ENCODE measurements at regions not wholly inside any gene's neighbourhood (a gene's known extent, or its start where the extent isn't known, plus 50 kb on each side); places are given as distances from the start of the nearest gene placed in this dataset.
A peak's percentile ranks its signal among the peaks of the same experiment; 100 is the strongest.
"Not testable (repeated sequence)": the region's sequence is repeated elsewhere in the genome, so short reads cannot be mapped to it uniquely, and the experiment has no call there.

GRCh38 chr10:15427843-15428414 lies 56.8 kb upstream of the FAM171A1 start:
- Histone ChIP-seq H4K12ac (ENCODE audit: low read depth, low read length) (no peak overlapping the region), H3K79me1 (ENCODE audit: low read length) (no peaks in the 10 kb centered on the region), H3K18ac (ENCODE audit: low read length) (no peak overlapping the region), H3K36me3 (ENCODE audit: control insufficient read depth in 1 of 2, insufficient read depth in 2 of 2, low read length in 2 of 2) (no peaks in the 10 kb centered on the region), H3K9me3 (ENCODE audit: insufficient read depth, low read depth, low read length) (no peaks in the 10 kb centered on the region), H3K27me3 (ENCODE audit: insufficient read depth, low read length) (no peaks in the 10 kb centered on the region), H3K4me3 (ENCODE audit: low read depth, low read length) (no peak overlapping the region), H4K8ac (ENCODE audit: low read depth, low read length) (no peak overlapping the region), H2AK5ac (ENCODE audit: low read length) (no peak overlapping the region), H3K4me2 (ENCODE audit: low read length) (no peak overlapping the region), H3K4ac (ENCODE audit: low read depth, low read length) (no peak overlapping the region), H3K79me2 (ENCODE audit: control insufficient read depth, insufficient read depth, low read length, poor library complexity) (no peaks in the 10 kb centered on the region), H2BK12ac (ENCODE audit: low read length) (no peak overlapping the region), H3K9ac (ENCODE audit: low read length) (no peak overlapping the region), H3K27ac (ENCODE audit: low read depth, low read length) (no peak overlapping the region), H3K14ac (ENCODE audit: low read length) (no peak overlapping the region), H2AFZ (ENCODE audit: insufficient read depth, low read length, poor library complexity) (no peak overlapping the region), H3K23ac (ENCODE audit: low read length) (no peak overlapping the region), H4K91ac (ENCODE audit: low read depth, low read length) (no peak overlapping the region), H3K4me1 (ENCODE audit: control insufficient read depth in 1 of 2, insufficient read depth in 2 of 2, low read length in 2 of 2) (no peaks in the 10 kb centered on the region), H2BK120ac (ENCODE audit: insufficient read depth, low read length, poor library complexity) (no peak overlapping the region), H2BK5ac (ENCODE audit: low read depth, low read length, poor library complexity) (no peak overlapping the region)
- DNase-seq: peak in 1 of 2 donors; percentile 58
- WGBS (ENCODE audit: extremely low coverage, insufficient coverage, insufficient read length): no CpG with 5 or more reads among the region's 5 CpGs

GRCh38 chr10:15426558-15426957 lies 55.5 kb upstream of the FAM171A1 start:
- Histone ChIP-seq H4K12ac (ENCODE audit: low read depth, low read length) (no peak overlapping the region), H2AFZ (ENCODE audit: insufficient read depth, low read length, poor library complexity) (no peak overlapping the region), H3K4me1 (ENCODE audit: control insufficient read depth in 1 of 2, insufficient read depth in 2 of 2, low read length in 2 of 2) (no peaks in the 10 kb centered on the region), H3K4ac (ENCODE audit: low read depth, low read length) (no peak overlapping the region), H3K4me3 (ENCODE audit: low read depth, low read length) (no peak overlapping the region), H3K79me1 (ENCODE audit: low read length) (no peaks in the 10 kb centered on the region), H2BK12ac (ENCODE audit: low read length) (no peak overlapping the region), H3K27me3 (ENCODE audit: insufficient read depth, low read length) (no peaks in the 10 kb centered on the region), H2BK120ac (ENCODE audit: insufficient read depth, low read length, poor library complexity) (no peak overlapping the region), H3K79me2 (ENCODE audit: control insufficient read depth, insufficient read depth, low read length, poor library complexity) (no peaks in the 10 kb centered on the region), H3K4me2 (ENCODE audit: low read length) (no peak overlapping the region), H3K36me3 (ENCODE audit: control insufficient read depth in 1 of 2, insufficient read depth in 2 of 2, low read length in 2 of 2) (no peaks in the 10 kb centered on the region), H3K9ac (ENCODE audit: low read length) (no peak overlapping the region), H3K23ac (ENCODE audit: low read length) (no peak overlapping the region), H2AK5ac (ENCODE audit: low read length) (no peak overlapping the region), H2BK5ac (ENCODE audit: low read depth, low read length, poor library complexity) (no peak overlapping the region), H3K27ac (ENCODE audit: low read depth, low read length) (no peak overlapping the region), H3K18ac (ENCODE audit: low read length) (no peak overlapping the region), H3K9me3 (ENCODE audit: insufficient read depth, low read depth, low read length) (no peaks in the 10 kb centered on the region), H4K8ac (ENCODE audit: low read depth, low read length) (no peak overlapping the region), H3K14ac (ENCODE audit: low read length) (no peak overlapping the region), H4K91ac (ENCODE audit: low read depth, low read length) (no peak overlapping the region)
- no peak for DNase-seq
- WGBS (ENCODE audit: extremely low coverage, insufficient coverage, insufficient read length): no CpG with 5 or more reads among the region's 15 CpGs

GRCh38 chr10:15426115-15426514 lies 55.0 kb upstream of the FAM171A1 start:
- Histone ChIP-seq H3K4me1 (ENCODE audit: control insufficient read depth in 1 of 2, insufficient read depth in 2 of 2, low read length in 2 of 2) (no peaks in the 10 kb centered on the region), H3K36me3 (ENCODE audit: control insufficient read depth in 1 of 2, insufficient read depth in 2 of 2, low read length in 2 of 2) (no peaks in the 10 kb centered on the region), H3K4ac (ENCODE audit: low read depth, low read length) (no peak overlapping the region), H3K18ac (ENCODE audit: low read length) (no peak overlapping the region), H3K27ac (ENCODE audit: low read depth, low read length) (no peak overlapping the region), H3K79me1 (ENCODE audit: low read length) (no peaks in the 10 kb centered on the region), H2BK5ac (ENCODE audit: low read depth, low read length, poor library complexity) (no peak overlapping the region), H3K14ac (ENCODE audit: low read length) (no peak overlapping the region), H4K12ac (ENCODE audit: low read depth, low read length) (no peak overlapping the region), H4K8ac (ENCODE audit: low read depth, low read length) (no peak overlapping the region), H3K9ac (ENCODE audit: low read length) (no peak overlapping the region), H2BK120ac (ENCODE audit: insufficient read depth, low read length, poor library complexity) (no peak overlapping the region), H3K79me2 (ENCODE audit: control insufficient read depth, insufficient read depth, low read length, poor library complexity) (no peaks in the 10 kb centered on the region), H3K9me3 (ENCODE audit: insufficient read depth, low read depth, low read length) (no peaks in the 10 kb centered on the region), H2AK5ac (ENCODE audit: low read length) (no peak overlapping the region), H3K27me3 (ENCODE audit: insufficient read depth, low read length) (no peaks in the 10 kb centered on the region), H2AFZ (ENCODE audit: insufficient read depth, low read length, poor library complexity) (no peak overlapping the region), H3K4me3 (ENCODE audit: low read depth, low read length) (no peak overlapping the region), H2BK12ac (ENCODE audit: low read length) (no peak overlapping the region), H3K23ac (ENCODE audit: low read length) (no peak overlapping the region), H4K91ac (ENCODE audit: low read depth, low read length) (no peak overlapping the region), H3K4me2 (ENCODE audit: low read length) (no peak overlapping the region)
- no CpG with 5 or more reads among the region's 29 CpGs for WGBS (ENCODE audit: extremely low coverage, insufficient coverage, insufficient read length)
- DNase-seq: no peak

GRCh38 chr10:15421875-15422274 lies 50.8 kb upstream of the FAM171A1 start:
- not testable (repeated sequence) for H3K27ac ChIP-seq (ENCODE audit: low read depth, low read length); H3K4me3 ChIP-seq (ENCODE audit: low read depth, low read length); H2BK5ac ChIP-seq (ENCODE audit: low read depth, low read length, poor library complexity); H3K23ac ChIP-seq (ENCODE audit: low read length); H3K36me3 ChIP-seq (ENCODE audit: control insufficient read depth in 1 of 2, insufficient read depth in 2 of 2, low read length in 2 of 2); H3K79me2 ChIP-seq (ENCODE audit: control insufficient read depth, insufficient read depth, low read length, poor library complexity); H4K8ac ChIP-seq (ENCODE audit: low read depth, low read length); H3K4me2 ChIP-seq (ENCODE audit: low read length); H2AFZ ChIP-seq (ENCODE audit: insufficient read depth, low read length, poor library complexity); H3K18ac ChIP-seq (ENCODE audit: low read length); DNase-seq; H3K14ac ChIP-seq (ENCODE audit: low read length); H3K79me1 ChIP-seq (ENCODE audit: low read length); H2AK5ac ChIP-seq (ENCODE audit: low read length); H3K4ac ChIP-seq (ENCODE audit: low read depth, low read length); H4K91ac ChIP-seq (ENCODE audit: low read depth, low read length); H3K27me3 ChIP-seq (ENCODE audit: insufficient read depth, low read length); H2BK12ac ChIP-seq (ENCODE audit: low read length); H3K4me1 ChIP-seq (ENCODE audit: control insufficient read depth in 1 of 2, insufficient read depth in 2 of 2, low read length in 2 of 2); H2BK120ac ChIP-seq (ENCODE audit: insufficient read depth, low read length, poor library complexity); H3K9me3 ChIP-seq (ENCODE audit: insufficient read depth, low read depth, low read length); H3K9ac ChIP-seq (ENCODE audit: low read length); H4K12ac ChIP-seq (ENCODE audit: low read depth, low read length)
- no CpG with 5 or more reads among the region's 4 CpGs for WGBS (ENCODE audit: extremely low coverage, insufficient coverage, insufficient read length)
